ENCODE measurements at regions not wholly inside any gene's neighbourhood (a gene's known extent, or its start where the extent isn't known, plus 50 kb on each side); places are given as distances from the start of the nearest gene placed in this dataset.
A peak's percentile ranks its signal among the peaks of the same experiment; 100 is the strongest.

DNA sequence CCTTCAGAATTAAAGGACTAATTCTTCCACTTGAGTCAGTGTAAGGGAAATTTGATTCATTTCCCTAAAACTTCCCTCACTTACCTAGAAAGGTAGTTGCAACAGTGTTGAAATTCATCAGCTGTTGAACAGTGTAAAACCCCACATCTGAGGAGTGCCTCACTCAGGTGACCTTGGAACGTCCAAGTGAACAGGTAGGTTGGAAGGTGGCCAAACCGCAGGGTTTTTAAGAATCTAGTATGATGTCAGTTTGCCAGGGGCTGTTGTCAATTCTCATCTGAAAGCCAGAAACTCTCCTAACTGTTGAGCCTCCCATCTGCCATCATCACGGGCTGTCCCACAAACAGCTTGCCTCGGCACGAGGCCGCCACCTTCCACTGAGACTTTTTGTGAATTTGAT lies 105.7 kb downstream of the TMEM174 start:
- intact Hi-C loops (cut with DNase I) = no loop called here
- no peaks in the 10 kb centered on the region for H3K27me3 ChIP-seq
- DNase-seq (ENCODE audit: extremely low spot score in 2 of 2) = no peak
- H3K27ac ChIP-seq = no peak overlapping the region
- no peaks in the 10 kb centered on the region for H3K9me3 ChIP-seq
- TF ChIP-seq POLR2AphosphoS5 (IDR thresholded peaks at IDR 0.05; ENCODE audit: insufficient read depth in 1 of 2, low read depth in 1 of 2) = no peak
- H3K4me1 ChIP-seq = peaks cover 23% of the 10 kb centered on the region
- no peak overlapping the region for H3K4me3 ChIP-seq
- no peaks in the 10 kb centered on the region for H3K36me3 ChIP-seq

DNA sequence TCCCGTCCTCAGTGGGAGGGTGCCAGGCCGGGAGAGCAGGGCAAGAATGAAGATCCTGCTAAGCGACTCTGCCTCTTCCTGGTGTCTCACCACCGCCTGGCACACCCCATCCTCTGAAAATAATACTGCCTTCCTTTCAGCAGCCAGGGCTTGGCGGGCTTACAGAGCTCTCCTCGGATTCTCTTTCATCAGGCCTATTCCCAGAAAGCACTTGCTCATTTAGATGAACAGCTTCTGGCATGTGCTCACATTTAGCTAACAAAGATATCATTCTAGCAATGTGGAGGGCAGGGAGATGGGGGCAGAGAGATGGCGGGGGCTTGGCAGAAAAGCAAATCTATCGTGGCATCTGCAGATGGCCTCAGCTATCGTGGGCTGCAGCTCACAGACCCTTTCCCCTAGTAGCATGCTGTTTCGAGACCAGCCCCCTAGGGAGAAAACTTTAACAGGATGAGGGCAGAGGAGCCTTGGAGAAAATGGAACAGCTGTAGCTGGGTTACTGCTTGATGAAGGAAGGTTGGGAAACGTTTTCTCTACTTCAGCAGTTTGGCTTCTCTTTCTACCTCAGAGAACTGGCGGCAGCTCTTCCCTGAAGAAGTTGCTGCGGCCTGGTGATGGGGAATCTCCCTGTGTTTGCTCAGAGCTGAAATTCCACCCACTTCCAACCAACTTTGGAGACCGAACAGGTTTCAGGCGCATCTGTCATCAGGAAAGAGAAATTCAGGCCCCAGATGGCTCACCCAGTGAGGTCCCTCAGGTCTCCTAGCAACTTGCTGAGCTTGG lies 102.1 kb downstream of the TMEM174 start:
- DNase-seq (ENCODE audit: extremely low spot score in 2 of 2) = no peak
- peak in 1 of 2 donors; percentile 24 for TF ChIP-seq POLR2AphosphoS5 (IDR thresholded peaks at IDR 0.05; ENCODE audit: insufficient read depth in 1 of 2, low read depth in 1 of 2)
- no peak for TF ChIP-seq POLR2A (IDR thresholded peaks at IDR 0.05)
- Histone ChIP-seq H3K4me1 (no peaks in the 10 kb centered on the region), H3K4me3 (peak overlapping the region in 1 of 2 donors; percentile 5), H3K27ac (no peak overlapping the region), H3K9me3 (no peaks in the 10 kb centered on the region), H3K36me3 (no peaks in the 10 kb centered on the region), H3K27me3 (no peaks in the 10 kb centered on the region)
- intact Hi-C loops (cut with DNase I) = no loop called here

DNA sequence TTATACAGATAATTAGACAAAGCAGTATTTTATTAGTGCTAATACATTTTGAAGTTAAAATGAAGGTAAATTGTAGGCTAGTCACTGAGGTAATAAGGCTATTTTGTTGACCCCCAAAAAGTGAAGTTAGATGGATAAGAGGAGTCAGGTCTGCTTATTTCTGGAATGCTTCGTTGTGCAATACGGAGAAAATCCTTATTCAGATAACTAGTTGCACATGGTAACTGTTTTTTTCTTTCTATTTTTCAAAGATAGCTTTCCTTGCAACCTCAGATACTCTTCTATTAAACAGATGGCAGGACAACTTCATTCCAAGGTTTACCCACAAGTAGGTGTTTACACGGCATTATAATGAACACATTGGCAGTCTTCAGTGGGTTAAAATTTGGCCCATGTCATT lies 101.1 kb downstream of the TMEM174 start:
- no peak for TF ChIP-seq POLR2A (IDR thresholded peaks at IDR 0.05)
- TF ChIP-seq, protein P1, sequence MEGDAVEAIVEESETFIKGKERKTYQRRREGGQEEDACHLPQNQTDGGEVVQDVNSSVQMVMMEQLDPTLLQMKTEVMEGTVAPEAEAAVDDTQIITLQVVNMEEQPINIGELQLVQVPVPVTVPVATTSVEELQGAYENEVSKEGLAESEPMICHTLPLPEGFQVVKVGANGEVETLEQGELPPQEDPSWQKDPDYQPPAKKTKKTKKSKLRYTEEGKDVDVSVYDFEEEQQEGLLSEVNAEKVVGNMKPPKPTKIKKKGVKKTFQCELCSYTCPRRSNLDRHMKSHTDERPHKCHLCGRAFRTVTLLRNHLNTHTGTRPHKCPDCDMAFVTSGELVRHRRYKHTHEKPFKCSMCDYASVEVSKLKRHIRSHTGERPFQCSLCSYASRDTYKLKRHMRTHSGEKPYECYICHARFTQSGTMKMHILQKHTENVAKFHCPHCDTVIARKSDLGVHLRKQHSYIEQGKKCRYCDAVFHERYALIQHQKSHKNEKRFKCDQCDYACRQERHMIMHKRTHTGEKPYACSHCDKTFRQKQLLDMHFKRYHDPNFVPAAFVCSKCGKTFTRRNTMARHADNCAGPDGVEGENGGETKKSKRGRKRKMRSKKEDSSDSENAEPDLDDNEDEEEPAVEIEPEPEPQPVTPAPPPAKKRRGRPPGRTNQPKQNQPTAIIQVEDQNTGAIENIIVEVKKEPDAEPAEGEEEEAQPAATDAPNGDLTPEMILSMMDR (IDR thresholded peaks at IDR 0.05) = no peak
- no peak for TF ChIP-seq POLR2AphosphoS5 (IDR thresholded peaks at IDR 0.05; ENCODE audit: insufficient read depth in 1 of 2, low read depth in 1 of 2)
- H3K4me3 ChIP-seq = peak overlapping the region in 1 of 2 donors; percentile 5
- no peaks in the 10 kb centered on the region for H3K4me1 ChIP-seq
- H3K9me3 ChIP-seq = no peaks in the 10 kb centered on the region
- no peaks in the 10 kb centered on the region for H3K36me3 ChIP-seq
- intact Hi-C loops (cut with DNase I) = no loop called here
- H3K27ac ChIP-seq = no peak overlapping the region
- no peaks in the 10 kb centered on the region for H3K27me3 ChIP-seq
- no peak for DNase-seq (ENCODE audit: extremely low spot score in 2 of 2)

DNA sequence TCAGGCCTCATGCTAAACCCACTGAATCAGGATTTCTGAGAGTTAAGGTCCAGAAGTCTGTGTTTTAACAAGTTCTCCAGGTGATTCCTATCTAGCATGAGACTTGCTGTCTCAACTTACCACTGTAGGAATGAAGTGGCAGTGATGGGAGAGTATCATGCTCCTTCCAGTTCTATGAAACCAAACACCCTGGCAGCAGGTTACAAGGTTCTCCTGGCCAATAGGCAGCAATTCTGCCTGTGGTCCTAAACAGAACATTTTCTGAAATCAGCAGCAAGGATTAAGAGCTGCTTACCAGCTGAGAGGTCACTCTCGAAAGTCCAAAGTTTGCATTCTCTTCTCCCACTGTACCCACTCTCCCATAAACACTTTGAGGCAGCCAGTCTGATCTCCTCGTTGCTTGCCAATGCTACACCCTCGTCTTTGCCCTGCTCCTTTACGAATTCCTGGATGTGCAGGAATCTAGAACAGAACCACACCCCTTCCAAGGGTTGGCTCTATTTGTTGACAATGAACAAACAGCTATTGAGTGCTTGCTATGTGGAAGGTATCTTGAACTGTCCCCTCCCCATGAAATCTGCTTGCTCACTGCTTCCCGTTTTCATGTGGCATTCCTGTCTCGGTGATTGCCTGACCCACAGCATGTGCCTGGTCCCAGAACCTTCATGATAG lies 100.5 kb downstream of the TMEM174 start:
- TF ChIP-seq POLR2A (IDR thresholded peaks at IDR 0.05) = no peak
- no peaks in the 10 kb centered on the region for H3K9me3 ChIP-seq
- DNase-seq (ENCODE audit: extremely low spot score in 2 of 2) = no peak
- no peaks in the 10 kb centered on the region for H3K36me3 ChIP-seq
- H3K4me3 ChIP-seq = peak overlapping the region in 1 of 2 donors; percentile 5
- no peaks in the 10 kb centered on the region for H3K27me3 ChIP-seq
- intact Hi-C loops (cut with DNase I) = no loop called here
- H3K27ac ChIP-seq = no peak overlapping the region
- H3K4me1 ChIP-seq = no peaks in the 10 kb centered on the region

DNA sequence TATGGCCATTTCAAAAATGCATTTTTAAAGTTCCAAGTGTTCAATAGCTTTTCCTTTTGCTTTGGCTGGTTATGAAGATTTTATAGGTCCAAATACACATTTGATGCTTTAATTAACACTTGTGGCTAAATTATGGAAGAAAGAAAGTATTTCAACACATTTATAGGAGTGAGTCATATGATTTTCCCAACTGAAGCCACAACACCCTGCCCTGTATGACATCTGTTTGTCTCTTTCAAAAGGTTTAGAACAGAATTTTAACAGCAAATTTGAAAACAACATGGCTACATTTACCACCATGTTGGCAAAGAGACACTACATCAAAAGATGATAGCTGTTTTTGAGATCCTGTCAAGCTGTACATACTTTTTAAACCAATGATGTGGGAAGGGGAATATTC lies 99.4 kb downstream of the TMEM174 start:
- no peak for DNase-seq (ENCODE audit: extremely low spot score in 2 of 2)
- intact Hi-C loops (cut with DNase I) = no loop called here
- no peaks in the 10 kb centered on the region for H3K4me1 ChIP-seq
- no peaks in the 10 kb centered on the region for H3K36me3 ChIP-seq
- no peak overlapping the region for H3K4me3 ChIP-seq
- TF ChIP-seq, protein P1 (IDR thresholded peaks at IDR 0.05) = no peak
- TF ChIP-seq POLR2AphosphoS5 (IDR thresholded peaks at IDR 0.05; ENCODE audit: insufficient read depth in 1 of 2, low read depth in 1 of 2) = no peak
- no peak for TF ChIP-seq POLR2A (IDR thresholded peaks at IDR 0.05)
- H3K9me3 ChIP-seq = no peaks in the 10 kb centered on the region
- no peak overlapping the region for H3K27ac ChIP-seq
- H3K27me3 ChIP-seq = no peaks in the 10 kb centered on the region

DNA sequence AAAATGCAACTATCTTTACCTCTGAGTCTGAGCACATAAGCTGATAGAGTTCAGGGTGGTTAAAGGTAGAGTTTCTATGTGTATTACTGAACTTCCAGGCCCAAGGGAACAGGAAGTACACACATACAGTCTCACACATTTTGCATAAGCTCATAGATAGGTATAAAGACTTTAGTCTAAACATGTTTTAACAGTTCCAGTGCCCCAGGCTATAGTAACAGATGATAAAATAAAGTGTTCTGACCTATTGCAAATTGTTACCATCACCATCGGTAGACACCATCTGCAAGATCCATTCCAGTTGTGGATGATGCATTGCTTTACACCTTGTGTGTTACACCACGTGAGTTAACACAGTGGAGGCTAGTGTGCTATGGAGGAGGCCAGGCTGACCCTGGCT lies 95.8 kb downstream of the TMEM174 start:
- H3K27me3 ChIP-seq = no peaks in the 10 kb centered on the region

More for the DNA sequence above, 95.8 kb downstream of the TMEM174 start:
- H3K36me3 ChIP-seq = no peaks in the 10 kb centered on the region
- no peak for DNase-seq (ENCODE audit: extremely low spot score in 2 of 2)
- H3K9me3 ChIP-seq = no peaks in the 10 kb centered on the region
- TF ChIP-seq, protein P1 (IDR thresholded peaks at IDR 0.05) = no peak
- TF ChIP-seq POLR2A (IDR thresholded peaks at IDR 0.05) (no peak), POLR2AphosphoS5 (IDR thresholded peaks at IDR 0.05; ENCODE audit: insufficient read depth in 1 of 2, low read depth in 1 of 2) (no peak)
- H3K4me1 ChIP-seq = no peaks in the 10 kb centered on the region
- intact Hi-C loops (cut with DNase I) = no loop called here
- no peak overlapping the region for H3K27ac ChIP-seq
- H3K4me3 ChIP-seq = no peak overlapping the region
